H1 (cell line): ENCODE measurements at regions not wholly inside any gene's neighbourhood (a gene's known extent, or its start where the extent isn't known, plus 50 kb on each side); places are given as distances from the start of the nearest gene placed in this dataset.

Experiments used
- CHD2 ChIP-seq: IDR thresholded peaks from 2 replicates; pipeline ENCODE4 v1.6.1; 2012; ENCODE audit warnings: low read length, improper control_type of control experiment
- PHF8 ChIP-seq: fragments of 200-600 bp; sonication (generic); conservative IDR thresholded peaks from 2 replicates; pipeline ENCODE4 v1.7.1; 2012; ENCODE audit warnings: low read depth, mild to moderate bottlenecking, inconsistent platforms, low read length, moderate library complexity
- TF ChIP-seq, protein P1 (sequence below): fragments of 300-600 bp; sonication (generic); IDR thresholded peaks from 2 replicates; pipeline ENCODE4 v1.7.1; 2012; ENCODE audit warnings: low read length, moderate library complexity, mild to moderate bottlenecking, inconsistent platforms; ENCODE audit not compliant: insufficient replicate concordance

DNA sequence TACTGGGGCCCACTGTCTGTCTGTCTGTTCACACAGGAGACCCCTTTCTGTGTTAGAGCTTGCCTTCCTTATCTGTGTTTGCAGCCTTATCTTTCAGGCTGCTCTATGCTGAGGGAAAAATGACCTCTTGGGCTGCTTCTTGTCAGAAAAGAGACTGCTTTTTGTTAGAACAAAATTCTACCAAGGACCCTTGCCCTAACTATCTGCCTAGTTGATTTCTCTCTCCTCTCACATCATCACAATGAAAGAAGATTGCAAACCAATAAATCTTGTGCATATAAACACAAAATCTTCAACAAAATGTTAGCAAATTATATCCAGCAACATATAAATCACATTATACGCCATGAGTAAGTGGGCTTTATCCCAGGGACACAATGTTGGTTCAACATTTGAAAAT is 1117.7 kb downstream of the CDH11 start (continued):
- TF ChIP-seq, protein P1, sequence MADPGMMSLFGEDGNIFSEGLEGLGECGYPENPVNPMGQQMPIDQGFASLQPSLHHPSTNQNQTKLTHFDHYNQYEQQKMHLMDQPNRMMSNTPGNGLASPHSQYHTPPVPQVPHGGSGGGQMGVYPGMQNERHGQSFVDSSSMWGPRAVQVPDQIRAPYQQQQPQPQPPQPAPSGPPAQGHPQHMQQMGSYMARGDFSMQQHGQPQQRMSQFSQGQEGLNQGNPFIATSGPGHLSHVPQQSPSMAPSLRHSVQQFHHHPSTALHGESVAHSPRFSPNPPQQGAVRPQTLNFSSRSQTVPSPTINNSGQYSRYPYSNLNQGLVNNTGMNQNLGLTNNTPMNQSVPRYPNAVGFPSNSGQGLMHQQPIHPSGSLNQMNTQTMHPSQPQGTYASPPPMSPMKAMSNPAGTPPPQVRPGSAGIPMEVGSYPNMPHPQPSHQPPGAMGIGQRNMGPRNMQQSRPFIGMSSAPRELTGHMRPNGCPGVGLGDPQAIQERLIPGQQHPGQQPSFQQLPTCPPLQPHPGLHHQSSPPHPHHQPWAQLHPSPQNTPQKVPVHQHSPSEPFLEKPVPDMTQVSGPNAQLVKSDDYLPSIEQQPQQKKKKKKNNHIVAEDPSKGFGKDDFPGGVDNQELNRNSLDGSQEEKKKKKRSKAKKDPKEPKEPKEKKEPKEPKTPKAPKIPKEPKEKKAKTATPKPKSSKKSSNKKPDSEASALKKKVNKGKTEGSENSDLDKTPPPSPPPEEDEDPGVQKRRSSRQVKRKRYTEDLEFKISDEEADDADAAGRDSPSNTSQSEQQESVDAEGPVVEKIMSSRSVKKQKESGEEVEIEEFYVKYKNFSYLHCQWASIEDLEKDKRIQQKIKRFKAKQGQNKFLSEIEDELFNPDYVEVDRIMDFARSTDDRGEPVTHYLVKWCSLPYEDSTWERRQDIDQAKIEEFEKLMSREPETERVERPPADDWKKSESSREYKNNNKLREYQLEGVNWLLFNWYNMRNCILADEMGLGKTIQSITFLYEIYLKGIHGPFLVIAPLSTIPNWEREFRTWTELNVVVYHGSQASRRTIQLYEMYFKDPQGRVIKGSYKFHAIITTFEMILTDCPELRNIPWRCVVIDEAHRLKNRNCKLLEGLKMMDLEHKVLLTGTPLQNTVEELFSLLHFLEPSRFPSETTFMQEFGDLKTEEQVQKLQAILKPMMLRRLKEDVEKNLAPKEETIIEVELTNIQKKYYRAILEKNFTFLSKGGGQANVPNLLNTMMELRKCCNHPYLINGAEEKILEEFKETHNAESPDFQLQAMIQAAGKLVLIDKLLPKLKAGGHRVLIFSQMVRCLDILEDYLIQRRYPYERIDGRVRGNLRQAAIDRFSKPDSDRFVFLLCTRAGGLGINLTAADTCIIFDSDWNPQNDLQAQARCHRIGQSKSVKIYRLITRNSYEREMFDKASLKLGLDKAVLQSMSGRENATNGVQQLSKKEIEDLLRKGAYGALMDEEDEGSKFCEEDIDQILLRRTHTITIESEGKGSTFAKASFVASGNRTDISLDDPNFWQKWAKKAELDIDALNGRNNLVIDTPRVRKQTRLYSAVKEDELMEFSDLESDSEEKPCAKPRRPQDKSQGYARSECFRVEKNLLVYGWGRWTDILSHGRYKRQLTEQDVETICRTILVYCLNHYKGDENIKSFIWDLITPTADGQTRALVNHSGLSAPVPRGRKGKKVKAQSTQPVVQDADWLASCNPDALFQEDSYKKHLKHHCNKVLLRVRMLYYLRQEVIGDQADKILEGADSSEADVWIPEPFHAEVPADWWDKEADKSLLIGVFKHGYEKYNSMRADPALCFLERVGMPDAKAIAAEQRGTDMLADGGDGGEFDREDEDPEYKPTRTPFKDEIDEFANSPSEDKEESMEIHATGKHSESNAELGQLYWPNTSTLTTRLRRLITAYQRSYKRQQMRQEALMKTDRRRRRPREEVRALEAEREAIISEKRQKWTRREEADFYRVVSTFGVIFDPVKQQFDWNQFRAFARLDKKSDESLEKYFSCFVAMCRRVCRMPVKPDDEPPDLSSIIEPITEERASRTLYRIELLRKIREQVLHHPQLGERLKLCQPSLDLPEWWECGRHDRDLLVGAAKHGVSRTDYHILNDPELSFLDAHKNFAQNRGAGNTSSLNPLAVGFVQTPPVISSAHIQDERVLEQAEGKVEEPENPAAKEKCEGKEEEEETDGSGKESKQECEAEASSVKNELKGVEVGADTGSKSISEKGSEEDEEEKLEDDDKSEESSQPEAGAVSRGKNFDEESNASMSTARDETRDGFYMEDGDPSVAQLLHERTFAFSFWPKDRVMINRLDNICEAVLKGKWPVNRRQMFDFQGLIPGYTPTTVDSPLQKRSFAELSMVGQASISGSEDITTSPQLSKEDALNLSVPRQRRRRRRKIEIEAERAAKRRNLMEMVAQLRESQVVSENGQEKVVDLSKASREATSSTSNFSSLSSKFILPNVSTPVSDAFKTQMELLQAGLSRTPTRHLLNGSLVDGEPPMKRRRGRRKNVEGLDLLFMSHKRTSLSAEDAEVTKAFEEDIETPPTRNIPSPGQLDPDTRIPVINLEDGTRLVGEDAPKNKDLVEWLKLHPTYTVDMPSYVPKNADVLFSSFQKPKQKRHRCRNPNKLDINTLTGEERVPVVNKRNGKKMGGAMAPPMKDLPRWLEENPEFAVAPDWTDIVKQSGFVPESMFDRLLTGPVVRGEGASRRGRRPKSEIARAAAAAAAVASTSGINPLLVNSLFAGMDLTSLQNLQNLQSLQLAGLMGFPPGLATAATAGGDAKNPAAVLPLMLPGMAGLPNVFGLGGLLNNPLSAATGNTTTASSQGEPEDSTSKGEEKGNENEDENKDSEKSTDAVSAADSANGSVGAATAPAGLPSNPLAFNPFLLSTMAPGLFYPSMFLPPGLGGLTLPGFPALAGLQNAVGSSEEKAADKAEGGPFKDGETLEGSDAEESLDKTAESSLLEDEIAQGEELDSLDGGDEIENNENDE, result no peak
- TF ChIP-seq PHF8 (no peak), CHD2 (no peak)
